ENCODE measurements at regions not wholly inside any gene's neighbourhood (a gene's known extent, or its start where the extent isn't known, plus 50 kb on each side); places are given as distances from the start of the nearest gene placed in this dataset.
"Not testable (repeated sequence)": the region's sequence is repeated elsewhere in the genome, so short reads cannot be mapped to it uniquely, and the experiment has no call there.

DNA sequence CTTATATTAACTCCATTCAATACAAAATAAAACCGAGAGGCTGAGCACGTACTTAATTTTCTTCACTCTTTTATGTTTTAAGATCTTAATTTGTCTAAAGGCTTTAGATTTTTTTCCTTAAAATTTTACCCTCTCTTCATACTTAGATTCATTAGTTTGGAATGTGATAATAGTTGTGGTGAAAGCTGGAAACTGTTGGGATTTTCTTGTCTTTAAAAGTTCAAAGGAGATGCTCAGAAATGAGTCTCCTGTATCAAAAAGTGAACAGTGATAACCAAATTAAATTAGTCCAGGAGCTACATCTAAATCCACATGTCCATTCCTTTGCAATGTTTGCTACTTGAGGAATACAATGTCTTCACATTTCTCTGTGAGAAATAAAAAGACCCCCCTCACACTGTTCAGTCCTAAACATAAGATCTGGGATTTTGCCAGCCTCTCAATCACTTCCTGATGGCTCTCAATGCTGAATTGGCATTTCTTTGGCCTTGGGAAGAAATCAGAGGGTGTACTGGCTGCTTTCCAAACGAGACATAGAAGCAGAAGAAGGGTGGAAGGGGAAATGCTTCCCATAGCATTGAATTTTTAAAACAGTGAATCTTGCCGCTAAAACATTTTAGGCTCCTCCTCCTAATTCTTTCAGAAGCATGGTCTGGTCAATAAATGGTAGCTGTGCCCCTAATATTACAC lies 245.0 kb downstream of the SHOX2 start:
- no peaks in the 10 kb centered on the region for H3K27me3 ChIP-seq (replicated peaks in 1 of 2; ENCODE audit: control insufficient read depth in 2 of 2, extremely low read depth in 1 of 2, insufficient read depth in 2 of 2, low read length in 1 of 2)
- DNase-seq (no peak), ATAC-seq (replicated peaks in 1 of 4) (no peak)
- Mint-ChIP-seq H3K9me3 (no peaks in the 10 kb centered on the region), H3K4me3 (no peak overlapping the region), H3K4me1 (no peaks in the 10 kb centered on the region), H3K36me3 (no peaks in the 10 kb centered on the region), H3K27ac (no peak overlapping the region), H3K27me3 (peaks cover 0 to 3% of the 10 kb centered on the region in 2 donors)
- H3K9me3 ChIP-seq, result no peaks in the 10 kb centered on the region
- no peaks in the 10 kb centered on the region for H3K4me1 ChIP-seq (ENCODE audit: control insufficient read depth in 1 of 2, extremely low read depth in 1 of 2, insufficient read depth in 2 of 2, low read length in 2 of 2)
- WGBS (ENCODE audit: insufficient coverage), result no CpG with 5 or more reads among the region's 4 CpGs
- H3K4me3 ChIP-seq (ENCODE audit: control insufficient read depth in 1 of 2, extremely low read depth in 1 of 2, low read length in 1 of 2), result no peak overlapping the region
- no peaks in the 10 kb centered on the region for H3K36me3 ChIP-seq (ENCODE audit: control insufficient read depth in 2 of 2, extremely low read depth in 1 of 2, insufficient read depth in 1 of 2, low read length in 1 of 2)
- POLR2A ChIA-PET, result no interaction called here
- no peak overlapping the region for H3K27ac ChIP-seq (ENCODE audit: low read length)
- CTCF ChIA-PET, result no interaction called here

DNA sequence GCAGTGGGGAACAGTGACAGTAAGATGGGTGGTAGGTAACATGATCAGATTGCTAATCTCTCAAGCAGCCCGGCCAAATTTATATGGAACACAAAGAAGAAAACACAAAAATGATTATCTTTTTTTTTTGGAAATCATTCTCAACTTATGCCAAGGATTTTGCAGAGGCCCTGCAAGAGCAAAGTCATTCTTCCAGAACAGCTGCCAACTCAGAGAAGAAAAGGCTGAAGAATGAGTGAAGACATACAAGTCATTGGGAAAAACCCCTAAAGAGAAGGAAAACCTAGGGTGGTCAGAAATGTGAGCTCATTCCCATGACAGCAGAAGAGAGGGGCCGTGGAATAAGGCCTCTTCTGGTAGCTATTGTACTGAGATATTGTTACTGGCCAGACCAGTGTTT lies 246.7 kb downstream of the SHOX2 start:
- ChIA-PET POLR2A (no interaction called here), CTCF (no interaction called here)
- no peaks in the 10 kb centered on the region for H3K36me3 Mint-ChIP-seq
- Histone ChIP-seq H3K27ac (ENCODE audit: low read length) (no peak overlapping the region), H3K9me3 (no peaks in the 10 kb centered on the region), H3K4me3 (ENCODE audit: control insufficient read depth in 1 of 2, extremely low read depth in 1 of 2, low read length in 1 of 2) (no peak overlapping the region), H3K4me1 (ENCODE audit: control insufficient read depth in 1 of 2, extremely low read depth in 1 of 2, insufficient read depth in 2 of 2, low read length in 2 of 2) (no peaks in the 10 kb centered on the region), H3K36me3 (ENCODE audit: control insufficient read depth in 2 of 2, extremely low read depth in 1 of 2, insufficient read depth in 1 of 2, low read length in 1 of 2) (no peaks in the 10 kb centered on the region), H3K27me3 (replicated peaks in 1 of 2; ENCODE audit: control insufficient read depth in 2 of 2, extremely low read depth in 1 of 2, insufficient read depth in 2 of 2, low read length in 1 of 2) (no peaks in the 10 kb centered on the region)
- H3K4me3 Mint-ChIP-seq, result no peak overlapping the region
- H3K27me3 Mint-ChIP-seq, result peaks cover 0 to 3% of the 10 kb centered on the region in 2 donors
- ATAC-seq (replicated peaks in 1 of 4), result no peak
- H3K9me3 Mint-ChIP-seq, result no peaks in the 10 kb centered on the region
- WGBS (ENCODE audit: insufficient coverage), result no CpG with 5 or more reads among the region's 2 CpGs
- H3K27ac Mint-ChIP-seq, result no peak overlapping the region
- no peaks in the 10 kb centered on the region for H3K4me1 Mint-ChIP-seq
- no peak for DNase-seq

DNA sequence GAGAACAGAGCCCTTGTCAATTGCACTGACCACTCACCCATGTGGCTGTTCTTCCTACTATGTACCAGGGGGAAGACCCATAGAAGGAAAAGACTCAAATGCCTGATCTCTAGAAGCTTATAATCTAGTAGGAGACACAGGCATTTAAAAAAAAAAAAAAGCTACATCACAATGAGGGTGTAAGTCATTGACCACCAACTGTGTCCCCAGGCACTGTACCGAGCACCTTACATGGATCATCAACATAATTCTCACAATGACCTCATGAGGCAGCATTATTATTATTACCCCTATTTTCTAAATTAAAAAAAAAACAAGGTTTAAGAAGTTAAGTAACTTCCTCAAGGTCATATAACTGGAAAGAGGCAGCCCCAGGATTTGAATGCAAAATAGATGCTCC lies 247.4 kb downstream of the SHOX2 start:
- Mint-ChIP-seq H3K27ac (no peak overlapping the region), H3K4me3 (no peak overlapping the region), H3K27me3 (peaks cover 0 to 3% of the 10 kb centered on the region in 2 donors), H3K9me3 (no peaks in the 10 kb centered on the region), H3K4me1 (no peaks in the 10 kb centered on the region), H3K36me3 (no peaks in the 10 kb centered on the region)
- no CpG with 5 or more reads among the region's 1 CpG for WGBS (ENCODE audit: insufficient coverage)
- POLR2A ChIA-PET, result no interaction called here
- no peak for ATAC-seq (replicated peaks in 1 of 4)
- DNase-seq, result no peak
- Histone ChIP-seq H3K36me3 (ENCODE audit: control insufficient read depth in 2 of 2, extremely low read depth in 1 of 2, insufficient read depth in 1 of 2, low read length in 1 of 2) (no peaks in the 10 kb centered on the region), H3K4me1 (ENCODE audit: control insufficient read depth in 1 of 2, extremely low read depth in 1 of 2, insufficient read depth in 2 of 2, low read length in 2 of 2) (no peaks in the 10 kb centered on the region), H3K27ac (ENCODE audit: low read length) (no peak overlapping the region), H3K27me3 (replicated peaks in 1 of 2; ENCODE audit: control insufficient read depth in 2 of 2, extremely low read depth in 1 of 2, insufficient read depth in 2 of 2, low read length in 1 of 2) (no peaks in the 10 kb centered on the region), H3K4me3 (ENCODE audit: control insufficient read depth in 1 of 2, extremely low read depth in 1 of 2, low read length in 1 of 2) (no peak overlapping the region), H3K9me3 (no peaks in the 10 kb centered on the region)
- CTCF ChIA-PET, result interaction anchor here in 1 of 2 donors (0.5 to 0.6 kb wide), 2 partner anchors 351 to 1132 kb away, joined by 3 to 4 read pairs; no protein-coding TSS in a partner anchor

DNA sequence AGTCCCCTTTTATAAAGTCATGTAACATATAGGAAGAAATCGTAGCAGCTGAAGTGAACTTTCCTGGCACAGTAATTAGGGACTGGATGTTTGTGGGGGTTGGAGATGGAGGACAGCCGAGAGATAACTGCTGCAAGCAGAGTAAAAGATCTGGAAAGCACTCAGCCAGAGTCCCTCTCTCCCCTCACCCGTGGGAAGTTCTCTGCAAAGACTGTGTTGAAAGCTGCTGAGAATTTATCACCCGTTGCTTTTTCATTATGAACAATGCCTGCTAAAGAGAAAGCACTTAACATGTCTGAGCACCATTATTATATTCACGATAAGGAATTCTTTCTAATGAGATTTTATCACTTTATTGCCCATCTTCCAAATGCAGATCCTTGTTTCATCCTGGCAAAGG lies 248.8 kb downstream of the SHOX2 start:
- no peaks in the 10 kb centered on the region for H3K9me3 Mint-ChIP-seq
- no peaks in the 10 kb centered on the region for H3K4me1 ChIP-seq (ENCODE audit: control insufficient read depth in 1 of 2, extremely low read depth in 1 of 2, insufficient read depth in 2 of 2, low read length in 2 of 2)
- no peaks in the 10 kb centered on the region for H3K36me3 ChIP-seq (ENCODE audit: control insufficient read depth in 2 of 2, extremely low read depth in 1 of 2, insufficient read depth in 1 of 2, low read length in 1 of 2)
- no peak for DNase-seq
- ChIA-PET CTCF (no interaction called here), POLR2A (no interaction called here)
- no CpG with 5 or more reads among the region's 5 CpGs for WGBS (ENCODE audit: insufficient coverage)
- no peaks in the 10 kb centered on the region for H3K4me1 Mint-ChIP-seq
- H3K27ac Mint-ChIP-seq, result no peak overlapping the region
- H3K4me3 Mint-ChIP-seq, result no peak overlapping the region
- peaks cover 0 to 3% of the 10 kb centered on the region in 2 donors for H3K27me3 Mint-ChIP-seq
- no peaks in the 10 kb centered on the region for H3K9me3 ChIP-seq
- H3K27me3 ChIP-seq (replicated peaks in 1 of 2; ENCODE audit: control insufficient read depth in 2 of 2, extremely low read depth in 1 of 2, insufficient read depth in 2 of 2, low read length in 1 of 2), result no peaks in the 10 kb centered on the region
- H3K36me3 Mint-ChIP-seq, result no peaks in the 10 kb centered on the region
- ATAC-seq (replicated peaks in 1 of 4), result no peak
- no peak overlapping the region for H3K4me3 ChIP-seq (ENCODE audit: control insufficient read depth in 1 of 2, extremely low read depth in 1 of 2, low read length in 1 of 2)
- H3K27ac ChIP-seq (ENCODE audit: low read length), result no peak overlapping the region

DNA sequence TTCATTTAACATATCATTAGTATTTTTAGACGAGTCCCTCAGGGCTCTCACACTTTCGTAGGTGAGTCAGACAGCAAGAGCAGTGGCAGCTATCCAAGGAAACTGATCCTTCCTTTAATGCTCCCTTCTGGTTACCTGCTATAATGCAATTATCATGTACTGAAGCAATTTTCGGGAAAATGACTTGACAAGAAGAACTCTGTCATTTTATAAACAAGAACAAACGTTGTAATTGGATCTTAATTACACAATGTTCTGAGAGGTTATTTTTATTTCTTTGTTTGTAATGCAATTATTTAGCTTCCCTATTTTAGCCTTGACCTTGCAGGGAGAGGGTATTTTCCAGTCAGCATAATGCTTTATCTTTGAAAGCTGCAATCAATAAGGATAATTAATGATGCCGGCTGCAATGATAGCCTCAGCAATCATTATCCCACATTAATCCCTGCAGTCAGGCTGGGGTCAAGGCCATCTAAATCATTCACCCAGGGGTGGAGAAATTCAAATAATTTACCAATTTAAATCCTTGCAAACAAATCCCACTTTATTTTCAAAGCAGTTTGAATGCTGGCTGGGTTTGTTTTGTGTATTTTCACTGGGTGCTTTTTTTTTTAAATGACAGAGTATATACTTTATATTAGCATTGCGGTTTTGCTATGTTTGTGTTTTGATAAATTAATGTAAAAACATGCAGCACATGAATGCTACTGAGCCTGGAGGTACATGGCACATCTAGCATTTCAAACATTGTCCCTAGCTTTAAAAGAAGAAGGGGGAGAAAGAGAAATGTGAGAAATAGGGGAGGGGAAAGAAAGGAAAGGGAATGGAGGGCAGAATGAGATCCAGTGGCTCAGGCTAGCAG lies 249.9 kb downstream of the SHOX2 start:
- no peak overlapping the region for H3K27ac Mint-ChIP-seq
- Histone ChIP-seq H3K4me3 (ENCODE audit: control insufficient read depth in 1 of 2, extremely low read depth in 1 of 2, low read length in 1 of 2) (no peak overlapping the region), H3K27me3 (replicated peaks in 1 of 2; ENCODE audit: control insufficient read depth in 2 of 2, extremely low read depth in 1 of 2, insufficient read depth in 2 of 2, low read length in 1 of 2) (no peaks in the 10 kb centered on the region), H3K4me1 (ENCODE audit: control insufficient read depth in 1 of 2, extremely low read depth in 1 of 2, insufficient read depth in 2 of 2, low read length in 2 of 2) (no peaks in the 10 kb centered on the region), H3K27ac (ENCODE audit: low read length) (no peak overlapping the region), H3K36me3 (ENCODE audit: control insufficient read depth in 2 of 2, extremely low read depth in 1 of 2, insufficient read depth in 1 of 2, low read length in 1 of 2) (no peaks in the 10 kb centered on the region), H3K9me3 (no peaks in the 10 kb centered on the region)
- H3K9me3 Mint-ChIP-seq, result no peaks in the 10 kb centered on the region
- no peak overlapping the region for H3K4me3 Mint-ChIP-seq
- H3K27me3 Mint-ChIP-seq, result peaks cover 0 to 3% of the 10 kb centered on the region in 2 donors
- ChIA-PET POLR2A (interaction anchor here in 1 of 2 donors (0.7 kb wide), 1 partner anchor 12 kb away, joined by 4 read pairs; no protein-coding TSS in a partner anchor), CTCF (interaction anchor here in 1 of 2 donors (1.0 kb wide), 1 partner anchor 9 kb away, joined by 3 read pairs; no protein-coding TSS in a partner anchor)
- no peaks in the 10 kb centered on the region for H3K4me1 Mint-ChIP-seq
- 90% methylated on average over 2 of the region's 6 CpGs for WGBS (ENCODE audit: insufficient coverage)
- ATAC-seq (replicated peaks in 1 of 4), result no peak
- no peak for DNase-seq
- H3K36me3 Mint-ChIP-seq, result no peaks in the 10 kb centered on the region

DNA sequence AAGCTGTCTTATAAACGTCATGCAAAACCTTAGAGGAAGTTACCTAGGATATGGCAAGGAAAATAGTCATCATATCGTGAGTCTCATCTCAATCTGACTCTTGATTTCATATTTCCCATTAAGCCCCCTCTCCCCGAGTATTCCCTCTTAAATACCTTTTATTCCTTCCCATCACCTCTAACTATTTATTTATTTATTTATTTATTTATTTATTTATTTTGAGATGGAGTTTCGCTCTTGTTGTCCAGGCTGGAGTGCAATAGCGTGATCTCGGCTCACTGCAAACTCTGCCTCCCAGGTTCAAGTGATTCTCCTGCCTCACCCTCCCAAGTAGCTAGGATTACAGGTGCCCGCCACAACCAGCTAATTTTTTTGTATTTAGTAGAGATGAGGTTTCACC lies 260.4 kb downstream of the SHOX2 start:
- H3K4me3 Mint-ChIP-seq; POLR2A ChIA-PET; DNase-seq; H3K9me3 Mint-ChIP-seq; H3K4me1 Mint-ChIP-seq; H3K27me3 Mint-ChIP-seq; H3K27me3 ChIP-seq (replicated peaks in 1 of 2; ENCODE audit: control insufficient read depth in 2 of 2, extremely low read depth in 1 of 2, insufficient read depth in 2 of 2, low read length in 1 of 2); H3K27ac Mint-ChIP-seq; H3K9me3 ChIP-seq; H3K36me3 ChIP-seq (ENCODE audit: control insufficient read depth in 2 of 2, extremely low read depth in 1 of 2, insufficient read depth in 1 of 2, low read length in 1 of 2); H3K36me3 Mint-ChIP-seq; ATAC-seq (replicated peaks in 1 of 4); CTCF ChIA-PET; H3K4me3 ChIP-seq (ENCODE audit: control insufficient read depth in 1 of 2, extremely low read depth in 1 of 2, low read length in 1 of 2); H3K27ac ChIP-seq (ENCODE audit: low read length); H3K4me1 ChIP-seq (ENCODE audit: control insufficient read depth in 1 of 2, extremely low read depth in 1 of 2, insufficient read depth in 2 of 2, low read length in 2 of 2): not testable (repeated sequence)
- no CpG with 5 or more reads among the region's 7 CpGs for WGBS (ENCODE audit: insufficient coverage)
